ENCODE measurements at regions not wholly inside any gene's neighbourhood (a gene's known extent, or its start where the extent isn't known, plus 50 kb on each side); places are given as distances from the start of the nearest gene placed in this dataset.

- DNase-seq, result peak; percentile 57 to 61
Measured at GRCh38 chr14:53539489-53540126, 386.5 kb upstream of the DDHD1 start.

GRCh38 chr14:53538316-53538881 is 385.3 kb upstream of the DDHD1 start:
- no peak for DNase-seq

- no peak for DNase-seq
Measured at GRCh38 chr14:53537422-53538315, 384.5 kb upstream of the DDHD1 start.

- DNase-seq, result no peak
Measured at GRCh38 chr14:53536446-53536845, 383.3 kb upstream of the DDHD1 start.

GRCh38 chr14:53534841-53535240 is 381.7 kb upstream of the DDHD1 start:
- DNase-seq, result no peak

GRCh38 chr14:53533384-53533970 is 380.4 kb upstream of the DDHD1 start:
- no peak for DNase-seq

GRCh38 chr14:53532853-53533252 is 379.7 kb upstream of the DDHD1 start:
- DNase-seq, result no peak

GRCh38 chr14:53531730-53532129 is 378.6 kb upstream of the DDHD1 start:
- no peak for DNase-seq

- no peak for DNase-seq
Measured at GRCh38 chr14:53531156-53531555, 378.0 kb upstream of the DDHD1 start.

GRCh38 chr14:53529519-53529918 is 376.4 kb upstream of the DDHD1 start:
- DNase-seq, result no peak

- no peak for DNase-seq
Measured at GRCh38 chr14:53528185-53528671, 375.1 kb upstream of the DDHD1 start.

GRCh38 chr14:53526200-53526599 is 373.1 kb upstream of the DDHD1 start:
- DNase-seq, result no peak

- DNase-seq, result no peak
Measured at GRCh38 chr14:53525608-53526007, 372.5 kb upstream of the DDHD1 start.

- DNase-seq, result no peak
Measured at GRCh38 chr14:53524391-53524790, 371.3 kb upstream of the DDHD1 start.

- DNase-seq, result no peak
Measured at GRCh38 chr14:53523226-53523625, 370.1 kb upstream of the DDHD1 start.

- DNase-seq, result no peak
Measured at GRCh38 chr14:53520078-53520928, 367.2 kb upstream of the DDHD1 start.

GRCh38 chr14:53519137-53519536 is 366.0 kb upstream of the DDHD1 start:
- DNase-seq, result no peak

- no peak for DNase-seq
Measured at GRCh38 chr14:53517270-53517960, 364.3 kb upstream of the DDHD1 start.

- DNase-seq, result no peak
Measured at GRCh38 chr14:53516261-53516774, 363.2 kb upstream of the DDHD1 start.

- DNase-seq, result no peak
Measured at GRCh38 chr14:53515276-53515675, 362.2 kb upstream of the DDHD1 start.

- no peak for DNase-seq
Measured at GRCh38 chr14:53514197-53514596, 361.1 kb upstream of the DDHD1 start.
